Prostate gland (tissue), 2 donors: ENCODE measurements at regions not wholly inside any gene's neighbourhood (a gene's known extent, or its start where the extent isn't known, plus 50 kb on each side); places are given as distances from the start of the nearest gene placed in this dataset.

Source experiments
- CTCF ChIP-seq, 4 experiments: fragments of 200-600 bp in 2 of 4; fragments of 450-650 bp in 2 of 4; sonication (generic) in 2 of 4; IDR thresholded peaks; 1 replicate in 3 of 4; 2 replicates in 1 of 4; pipeline ENCODE4 v1.5.1; 2016 to 2019; ENCODE audit warnings: antibody characterized with exemption in 4 of 4, mild to moderate bottlenecking in 2 of 4, moderate library complexity in 2 of 4
- POLR2A ChIP-seq: fragments of 450-650 bp; IDR thresholded peaks from one replicate; pipeline ENCODE4 v1.6.1; 2016; ENCODE audit warnings: antibody characterized with exemption, mild to moderate bottlenecking
- POLR2AphosphoS5 ChIP-seq: sonication (generic); formaldehyde crosslinking; IDR thresholded peaks from one replicate; pipeline ENCODE4 v1.6.1; 2017; ENCODE audit warnings: antibody characterized with exemption

GRCh38 chr3:135860761-135861160, 104.8 kb upstream of the PPP2R3A start:
- no peak for TF ChIP-seq CTCF (IDR thresholded peaks at IDR 0.05)
- TF ChIP-seq POLR2A, result no peak
- no peak for TF ChIP-seq POLR2AphosphoS5
